ENCODE measurements at regions not wholly inside any gene's neighbourhood (a gene's known extent, or its start where the extent isn't known, plus 50 kb on each side); places are given as distances from the start of the nearest gene placed in this dataset.
"Not testable (repeated sequence)": the region's sequence is repeated elsewhere in the genome, so short reads cannot be mapped to it uniquely, and the experiment has no call there.

GRCh38 chr12:34097213-34097612 lies 74.9 kb downstream of the ALG10 start:
- DNase-seq = no peak

- no peak for DNase-seq
Measured at GRCh38 chr12:34105392-34105933, 83.2 kb downstream of the ALG10 start.

- no peak for DNase-seq
Measured at GRCh38 chr12:34106172-34106571, 83.9 kb downstream of the ALG10 start.

- DNase-seq = no peak
Measured at GRCh38 chr12:34107016-34107415, 84.7 kb downstream of the ALG10 start.

GRCh38 chr12:34107781-34108404 lies 85.6 kb downstream of the ALG10 start:
- DNase-seq = no peak

- DNase-seq = no peak
Measured at GRCh38 chr12:34108405-34108803, 86.1 kb downstream of the ALG10 start.

GRCh38 chr12:34108967-34109366 lies 86.7 kb downstream of the ALG10 start:
- no peak for DNase-seq

- no peak for DNase-seq
Measured at GRCh38 chr12:34109390-34109789, 87.1 kb downstream of the ALG10 start.

GRCh38 chr12:34109909-34110531 lies 87.7 kb downstream of the ALG10 start:
- not testable (repeated sequence) for DNase-seq

- no peak for DNase-seq
Measured at GRCh38 chr12:34119366-34119765, 97.1 kb downstream of the ALG10 start.

GRCh38 chr12:34121360-34121759 lies 99.1 kb downstream of the ALG10 start:
- DNase-seq = no peak

GRCh38 chr12:34123092-34123491 lies 100.8 kb downstream of the ALG10 start:
- peak; percentile 43 for DNase-seq

GRCh38 chr12:34124608-34125007 lies 102.3 kb downstream of the ALG10 start:
- DNase-seq = no peak

GRCh38 chr12:34126239-34126641 lies 103.9 kb downstream of the ALG10 start:
- no peak for DNase-seq

GRCh38 chr12:34126805-34127204 lies 104.5 kb downstream of the ALG10 start:
- no peak for DNase-seq

- not testable (repeated sequence) for DNase-seq
Measured at GRCh38 chr12:34127379-34127778, 105.1 kb downstream of the ALG10 start.

GRCh38 chr12:34142430-34142829 lies 120.1 kb downstream of the ALG10 start:
- no peak for DNase-seq

- no peak for DNase-seq
Measured at GRCh38 chr12:34151019-34151418, 128.7 kb downstream of the ALG10 start.

GRCh38 chr12:34163443-34163842 lies 141.1 kb downstream of the ALG10 start:
- DNase-seq = no peak

- no peak for DNase-seq
Measured at GRCh38 chr12:34166427-34167060, 144.2 kb downstream of the ALG10 start.

- not testable (repeated sequence) for DNase-seq
Measured at GRCh38 chr12:34168507-34168906, 146.2 kb downstream of the ALG10 start.

GRCh38 chr12:34186492-34186891 lies 164.2 kb downstream of the ALG10 start:
- DNase-seq = no peak

GRCh38 chr12:34188974-34189373 lies 166.7 kb downstream of the ALG10 start:
- no peak for DNase-seq

- no peak for DNase-seq
Measured at GRCh38 chr12:34190054-34190453, 167.8 kb downstream of the ALG10 start.

Measured in stimulated activated CD4-positive, alpha-beta T cell treated with anti-CD3 and anti-CD28 coated beads, Interleukin-15, amount 100 ng/mL, for 24 hours (primary cell).